CD4-positive, CD25-positive, alpha-beta regulatory T cell (primary cell): ENCODE measurements at regions not wholly inside any gene's neighbourhood (a gene's known extent, or its start where the extent isn't known, plus 50 kb on each side); places are given as distances from the start of the nearest gene placed in this dataset.

Experiments
- ATAC-seq, 2 donors: fragments of 150-1000 bp; cut with Tn5 transposase; one replicate each; pipeline ENCODE4 v1.10.0; 2021; ENCODE audit warnings: low read depth in 2 of 2, moderate number of reproducible peaks in 2 of 2, moderate library complexity in 1 of 2
- DNase-seq, 3 donors: peaks; one replicate each; pipeline versions ENCODE4 v3.0.0 to v3.0.0-alpha.2; 2012 to 2022; ENCODE audit warnings: mixed read lengths in 1 of 3
- H3K27ac ChIP-seq: one replicate; pipeline ENCODE4 v1.7.0; 2013; ENCODE audit warnings: mild to moderate bottlenecking, low read length; ENCODE audit not compliant: insufficient read depth, poor library complexity, severe bottlenecking
- H3K27me3 ChIP-seq: one replicate; pipeline ENCODE4 v1.7.0; 2013; ENCODE audit warnings: low read length; ENCODE audit not compliant: control insufficient read depth, insufficient read depth
- H3K36me3 ChIP-seq: one replicate; pipeline ENCODE4 v1.7.0; 2013; ENCODE audit warnings: mild to moderate bottlenecking, low read length, moderate library complexity; ENCODE audit not compliant: control insufficient read depth, insufficient read depth
- H3K4me1 ChIP-seq: 2 replicates; pipeline ENCODE4 v1.7.0; 2013; ENCODE audit warnings: mild to moderate bottlenecking, low read length; ENCODE audit not compliant: insufficient read depth, control insufficient read depth, poor library complexity, severe bottlenecking
- H3K4me3 ChIP-seq: one replicate; pipeline ENCODE4 v1.7.0; 2013; ENCODE audit warnings: low read depth, mild to moderate bottlenecking, low read length, moderate library complexity
- H3K9me3 ChIP-seq, 2 experiments: 1 replicate in 1 of 2; 2 replicates in 1 of 2; pipeline ENCODE4 v1.7.0; 2013; ENCODE audit warnings: low read length in 2 of 2, mild to moderate bottlenecking in 1 of 2, moderate library complexity in 1 of 2; ENCODE audit not compliant: control insufficient read depth in 2 of 2
- H3K27ac Mint-ChIP-seq, 3 donors: one replicate each; pipeline ENCODE4 v1.8.0; 2020 to 2022; ENCODE audit warnings: mild to moderate bottlenecking in 3 of 3, mixed read lengths in 3 of 3, moderate library complexity in 2 of 3
- H3K27me3 Mint-ChIP-seq: one replicate; pipeline ENCODE4 v1.8.0; 2022; ENCODE audit warnings: mild to moderate bottlenecking, mixed read lengths
- H3K36me3 Mint-ChIP-seq: one replicate; pipeline ENCODE4 v1.8.0; 2020; ENCODE audit warnings: mixed read lengths
- H3K4me1 Mint-ChIP-seq, 4 donors: one replicate each; pipeline ENCODE4 v1.8.0; 2020 to 2022; ENCODE audit warnings: mixed read lengths in 4 of 4, mild to moderate bottlenecking in 1 of 4
- H3K4me3 Mint-ChIP-seq, 4 donors: one replicate each; pipeline ENCODE4 v1.8.0; 2020 to 2022; ENCODE audit warnings: mild to moderate bottlenecking in 4 of 4, mixed read lengths in 4 of 4, moderate library complexity in 3 of 4
- H3K9me3 Mint-ChIP-seq, 7 donors: one replicate each; pipeline ENCODE4 v1.8.0; 2020 to 2022; ENCODE audit warnings: mixed read lengths in 7 of 7, mild to moderate bottlenecking in 3 of 7, moderate library complexity in 2 of 7

- no peak overlapping the region for H3K4me3 ChIP-seq
- no peaks in the 10 kb centered on the region for H3K9me3 ChIP-seq
- Mint-ChIP-seq H3K27ac (no peak overlapping the region), H3K9me3 (peaks cover 0 to 2% (median 0%) of the 10 kb centered on the region in 7 donors), H3K27me3 (no peaks in the 10 kb centered on the region), H3K4me1 (no peaks in the 10 kb centered on the region), H3K4me3 (no peak overlapping the region), H3K36me3 (no peaks in the 10 kb centered on the region)
- no peaks in the 10 kb centered on the region for H3K4me1 ChIP-seq
- no peaks in the 10 kb centered on the region for H3K36me3 ChIP-seq
- DNase-seq: no peak
- no peak for ATAC-seq
- H3K27ac ChIP-seq: no peak overlapping the region
- H3K27me3 ChIP-seq: no peaks in the 10 kb centered on the region
Observed at GRCh38 chr10:117755659-117756014, 213.1 kb downstream of the EMX2 start.

GRCh38 chr10:117757086-117757720 lies 214.7 kb downstream of the EMX2 start:
- Mint-ChIP-seq H3K4me1 (no peaks in the 10 kb centered on the region), H3K36me3 (no peaks in the 10 kb centered on the region), H3K4me3 (no peak overlapping the region), H3K27me3 (no peaks in the 10 kb centered on the region), H3K27ac (no peak overlapping the region), H3K9me3 (peaks cover 0 to 2% (median 0%) of the 10 kb centered on the region in 7 donors)
- ATAC-seq: no peak
- Histone ChIP-seq H3K36me3 (no peaks in the 10 kb centered on the region), H3K4me3 (no peak overlapping the region), H3K4me1 (no peaks in the 10 kb centered on the region), H3K27me3 (no peaks in the 10 kb centered on the region), H3K9me3 (no peaks in the 10 kb centered on the region), H3K27ac (no peak overlapping the region)
- DNase-seq: no peak

- DNase-seq (no peak), ATAC-seq (no peak)
- H3K36me3 Mint-ChIP-seq: no peaks in the 10 kb centered on the region
- no peaks in the 10 kb centered on the region for H3K27me3 ChIP-seq
- H3K27ac Mint-ChIP-seq: no peak overlapping the region
- H3K4me1 Mint-ChIP-seq: no peaks in the 10 kb centered on the region
- no peak overlapping the region for H3K4me3 ChIP-seq
- no peaks in the 10 kb centered on the region for H3K9me3 ChIP-seq
- no peaks in the 10 kb centered on the region for H3K36me3 ChIP-seq
- H3K27me3 Mint-ChIP-seq: peaks cover 4% of the 10 kb centered on the region
- no peak overlapping the region for H3K27ac ChIP-seq
- H3K9me3 Mint-ChIP-seq: peaks cover 0 to 4% (median 0%) of the 10 kb centered on the region in 7 donors
- H3K4me3 Mint-ChIP-seq: no peak overlapping the region
- H3K4me1 ChIP-seq: no peaks in the 10 kb centered on the region
Observed at GRCh38 chr10:117759266-117759665, 216.7 kb downstream of the EMX2 start.

GRCh38 chr10:117761695-117762094 lies 219.1 kb downstream of the EMX2 start:
- Mint-ChIP-seq H3K9me3 (peaks cover 0 to 4% (median 0%) of the 10 kb centered on the region in 7 donors), H3K27me3 (peaks cover 8% of the 10 kb centered on the region), H3K4me1 (no peaks in the 10 kb centered on the region), H3K36me3 (no peaks in the 10 kb centered on the region), H3K27ac (no peak overlapping the region), H3K4me3 (no peak overlapping the region)
- Histone ChIP-seq H3K9me3 (no peaks in the 10 kb centered on the region), H3K4me1 (no peaks in the 10 kb centered on the region), H3K27me3 (no peaks in the 10 kb centered on the region), H3K4me3 (no peak overlapping the region), H3K36me3 (no peaks in the 10 kb centered on the region), H3K27ac (no peak overlapping the region)
- no peak for DNase-seq
- ATAC-seq: no peak

GRCh38 chr10:117762126-117762818 lies 219.7 kb downstream of the EMX2 start:
- no peaks in the 10 kb centered on the region for H3K27me3 ChIP-seq
- no peak overlapping the region for H3K27ac Mint-ChIP-seq
- peaks cover 8% of the 10 kb centered on the region for H3K27me3 Mint-ChIP-seq
- H3K4me3 ChIP-seq: no peak overlapping the region
- no peaks in the 10 kb centered on the region for H3K36me3 ChIP-seq
- DNase-seq (no peak), ATAC-seq (no peak)
- H3K9me3 Mint-ChIP-seq: peaks cover 0 to 4% (median 0%) of the 10 kb centered on the region in 7 donors
- H3K27ac ChIP-seq: no peak overlapping the region
- H3K4me1 ChIP-seq: no peaks in the 10 kb centered on the region
- H3K36me3 Mint-ChIP-seq: no peaks in the 10 kb centered on the region
- no peaks in the 10 kb centered on the region for H3K4me1 Mint-ChIP-seq
- no peak overlapping the region for H3K4me3 Mint-ChIP-seq
- no peaks in the 10 kb centered on the region for H3K9me3 ChIP-seq

GRCh38 chr10:117762819-117763172 lies 220.2 kb downstream of the EMX2 start:
- H3K4me3 ChIP-seq: no peak overlapping the region
- H3K9me3 Mint-ChIP-seq: peaks cover 0 to 4% (median 0%) of the 10 kb centered on the region in 7 donors
- no peak overlapping the region for H3K27ac ChIP-seq
- no peaks in the 10 kb centered on the region for H3K4me1 ChIP-seq
- H3K36me3 Mint-ChIP-seq: no peaks in the 10 kb centered on the region
- no peak overlapping the region for H3K4me3 Mint-ChIP-seq
- ATAC-seq (no peak), DNase-seq (no peak)
- no peaks in the 10 kb centered on the region for H3K9me3 ChIP-seq
- H3K4me1 Mint-ChIP-seq: no peaks in the 10 kb centered on the region
- H3K27ac Mint-ChIP-seq: no peak overlapping the region
- H3K27me3 Mint-ChIP-seq: peaks cover 8% of the 10 kb centered on the region
- no peaks in the 10 kb centered on the region for H3K36me3 ChIP-seq
- no peaks in the 10 kb centered on the region for H3K27me3 ChIP-seq

- Mint-ChIP-seq H3K4me1 (no peaks in the 10 kb centered on the region), H3K27ac (no peak overlapping the region), H3K4me3 (no peak overlapping the region), H3K36me3 (no peaks in the 10 kb centered on the region), H3K9me3 (peaks cover 0 to 4% (median 0%) of the 10 kb centered on the region in 7 donors), H3K27me3 (peaks cover 8% of the 10 kb centered on the region)
- no peaks in the 10 kb centered on the region for H3K27me3 ChIP-seq
- H3K27ac ChIP-seq: no peak overlapping the region
- H3K36me3 ChIP-seq: no peaks in the 10 kb centered on the region
- ATAC-seq: no peak
- no peak for DNase-seq
- H3K9me3 ChIP-seq: no peaks in the 10 kb centered on the region
- H3K4me1 ChIP-seq: no peaks in the 10 kb centered on the region
- no peak overlapping the region for H3K4me3 ChIP-seq
Observed at GRCh38 chr10:117763528-117763927, 221.0 kb downstream of the EMX2 start.
